Kidney capillary endothelial cell (primary cell): ENCODE measurements at regions not wholly inside any gene's neighbourhood (a gene's known extent, or its start where the extent isn't known, plus 50 kb on each side); places are given as distances from the start of the nearest gene placed in this dataset.
"Not testable (repeated sequence)": the region's sequence is repeated elsewhere in the genome, so short reads cannot be mapped to it uniquely, and the experiment has no call there.

Experiments used
- DNase-seq: peaks from one replicate; pipeline ENCODE4 v3.0.0-alpha.2; 2018; ENCODE audit warnings: low spot score

GRCh38 chr7:94314413-94315410 lies 80.0 kb upstream of the COL1A2 start:
- DNase-seq, result no peak

- DNase-seq, result not testable (repeated sequence)
These were observed 73.6 kb upstream of the COL1A2 start for GRCh38 chr7:94321138-94321537.

- no peak for DNase-seq
These were observed 70.9 kb upstream of the COL1A2 start for GRCh38 chr7:94323844-94324243.

DNA sequence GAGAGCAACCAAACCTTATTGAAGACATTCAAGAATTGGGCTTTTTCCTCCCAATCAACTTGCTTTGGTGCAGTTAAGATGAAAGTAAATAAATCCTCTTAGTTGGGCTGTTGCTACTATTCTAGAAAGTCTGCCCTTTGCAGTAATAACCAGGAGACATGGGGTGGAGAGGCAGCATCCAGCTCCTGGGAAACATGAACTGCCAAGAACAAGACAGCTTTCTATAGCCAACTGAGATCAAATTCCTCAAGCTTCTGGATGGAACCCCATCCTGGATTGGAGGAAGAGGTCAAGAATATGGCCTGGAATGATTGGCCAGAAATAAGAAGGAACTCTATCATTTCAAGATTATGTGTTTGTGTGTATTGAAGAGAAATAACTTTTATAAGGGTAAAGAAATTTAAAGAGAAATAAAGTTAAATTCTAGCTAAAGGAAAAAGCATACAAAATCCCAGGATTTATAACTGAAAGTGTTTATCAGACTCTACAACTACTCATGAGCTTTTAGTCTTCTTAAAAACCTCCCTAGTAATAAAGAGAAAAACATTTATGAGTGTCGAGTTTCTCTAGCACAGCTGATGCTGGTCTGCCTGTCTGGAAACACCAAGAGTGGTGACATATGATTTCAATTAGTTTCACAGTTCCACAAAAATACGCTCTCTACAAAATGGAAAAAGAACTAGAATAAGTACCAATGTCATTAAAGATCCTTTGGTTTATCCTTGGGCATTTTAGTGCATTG lies 70.1 kb upstream of the COL1A2 start:
- DNase-seq, result no peak

DNA sequence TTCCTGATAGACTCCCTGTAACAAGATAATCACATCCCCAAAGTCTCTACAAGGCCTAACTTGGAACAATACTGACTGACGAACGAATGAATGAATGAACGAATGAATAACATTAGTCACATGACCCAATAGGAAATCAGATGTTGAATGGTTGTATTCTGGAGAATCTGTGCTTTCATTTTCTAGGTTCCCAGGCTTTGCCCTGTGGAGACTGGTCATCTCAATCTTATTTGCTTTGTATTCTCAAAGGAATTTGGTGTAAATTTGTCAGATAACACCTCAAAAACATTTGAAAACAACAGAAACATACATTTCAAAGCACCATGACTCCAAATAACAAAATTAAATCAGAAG lies 69.6 kb upstream of the COL1A2 start:
- no peak for DNase-seq

- no peak for DNase-seq
These were observed 64.2 kb upstream of the COL1A2 start for GRCh38 chr7:94330269-94331020.

DNA sequence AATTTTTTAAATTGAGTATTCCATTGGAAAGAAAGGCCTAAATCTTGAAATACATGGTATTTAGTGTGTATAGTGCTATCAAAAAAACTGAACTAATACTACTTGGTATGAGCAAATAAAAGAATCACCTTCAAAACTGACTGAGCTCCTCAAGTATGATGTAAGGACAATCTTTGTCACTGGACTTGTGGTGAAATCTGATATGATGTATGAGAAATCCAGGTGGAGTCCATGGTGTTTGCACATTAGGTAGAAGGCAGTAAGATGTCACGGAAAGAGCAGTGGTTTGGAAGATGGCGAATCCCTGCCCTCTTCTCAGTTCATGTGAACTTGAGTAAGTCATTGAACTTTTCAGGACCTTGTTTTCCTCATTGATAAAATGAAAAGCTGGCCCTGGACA lies 62.1 kb upstream of the COL1A2 start:
- DNase-seq, result no peak

GRCh38 chr7:94333810-94334209 lies 60.9 kb upstream of the COL1A2 start:
- no peak for DNase-seq

GRCh38 chr7:94335586-94335985 lies 59.1 kb upstream of the COL1A2 start:
- DNase-seq, result no peak

DNA sequence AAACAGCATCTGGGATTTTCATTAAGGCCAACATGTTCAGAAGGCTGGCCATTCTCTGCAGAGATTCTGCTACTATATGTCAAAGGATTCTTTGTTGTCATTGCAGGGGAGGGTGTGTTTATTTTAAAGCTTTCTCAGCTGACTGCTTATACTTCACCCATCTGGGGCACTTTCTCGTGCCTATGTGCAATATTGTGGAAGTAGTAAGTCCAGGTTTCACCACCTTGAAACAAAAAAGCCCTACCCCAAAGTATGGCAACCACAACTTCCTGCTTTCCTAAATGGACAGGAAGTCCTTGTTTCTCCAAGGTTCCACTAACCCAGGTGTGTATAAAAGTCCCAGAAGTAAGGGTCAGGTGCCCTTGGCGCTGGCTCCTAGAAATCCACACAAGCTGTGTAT lies 58.7 kb upstream of the COL1A2 start:
- no peak for DNase-seq

- DNase-seq, result no peak
These were observed 55.7 kb upstream of the COL1A2 start for GRCh38 chr7:94338921-94339371.

DNA sequence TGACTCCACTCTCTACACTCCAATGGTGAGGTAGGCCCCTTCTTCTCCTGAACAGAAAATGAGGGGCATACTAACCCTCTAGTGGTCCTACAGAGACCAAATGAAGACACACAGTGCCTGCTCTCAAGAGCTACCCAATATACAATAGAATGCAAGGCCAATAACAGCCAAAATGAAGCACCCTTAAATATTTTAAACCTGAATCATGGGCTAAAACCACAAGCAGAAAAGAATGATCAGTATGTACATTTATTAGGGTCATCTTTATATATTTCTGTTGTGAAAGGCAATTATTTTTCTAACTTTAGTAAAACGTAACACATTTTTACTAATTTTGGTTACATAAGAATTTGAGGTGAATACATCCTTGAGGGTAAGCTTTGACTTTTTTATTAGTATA lies 49.9 kb upstream of the COL1A2 start:
- no peak for DNase-seq
